Trophoblast cell (in vitro differentiated cells and primary cell): ENCODE measurements at regions not wholly inside any gene's neighbourhood (a gene's known extent, or its start where the extent isn't known, plus 50 kb on each side); places are given as distances from the start of the nearest gene placed in this dataset.

Experiments
- DNase-seq, 2 donors: peaks; one replicate each; pipeline ENCODE4 v3.0.0-alpha.2; 2016
- H2AFZ ChIP-seq: 2 replicates; pipeline ENCODE4 v1.6.1; 2013; ENCODE audit warnings: low read length, moderate library complexity, mild to moderate bottlenecking; ENCODE audit not compliant: insufficient read depth, poor library complexity
- H2AK5ac ChIP-seq: 2 replicates; pipeline ENCODE4 v1.6.1; 2013; ENCODE audit warnings: mild to moderate bottlenecking, low read length
- H2BK120ac ChIP-seq: 2 replicates; pipeline ENCODE4 v1.6.1; 2013; ENCODE audit warnings: low read length, mild to moderate bottlenecking, moderate library complexity; ENCODE audit not compliant: insufficient read depth, poor library complexity
- H2BK12ac ChIP-seq: 2 replicates; pipeline ENCODE4 v1.6.1; 2013; ENCODE audit warnings: mild to moderate bottlenecking, low read length, moderate library complexity
- H2BK5ac ChIP-seq: 2 replicates; pipeline ENCODE4 v1.6.1; 2013; ENCODE audit warnings: low read length, low read depth, moderate library complexity, mild to moderate bottlenecking; ENCODE audit not compliant: poor library complexity
- H3K14ac ChIP-seq: 2 replicates; pipeline ENCODE4 v1.6.1; 2013; ENCODE audit warnings: mild to moderate bottlenecking, low read length
- H3K18ac ChIP-seq: 2 replicates; pipeline ENCODE4 v1.6.1; 2013; ENCODE audit warnings: mild to moderate bottlenecking, low read length
- H3K23ac ChIP-seq: 2 replicates; pipeline ENCODE4 v1.6.1; 2013; ENCODE audit warnings: low read length
- H3K27ac ChIP-seq: 2 replicates; pipeline ENCODE4 v1.5.1; 2013; ENCODE audit warnings: low read depth, mild to moderate bottlenecking, inconsistent platforms, low read length, moderate library complexity
- H3K27me3 ChIP-seq: 2 replicates; pipeline ENCODE4 v1.6.1; 2013; ENCODE audit warnings: inconsistent platforms, mild to moderate bottlenecking, low read length, moderate library complexity; ENCODE audit not compliant: insufficient read depth
- H3K36me3 ChIP-seq, 2 experiments: 1 replicate in 1 of 2; 2 replicates in 1 of 2; pipeline ENCODE4 v1.6.1; 2013; ENCODE audit warnings: low read length in 2 of 2, mild to moderate bottlenecking in 2 of 2, moderate library complexity in 1 of 2; ENCODE audit not compliant: insufficient read depth in 2 of 2, control insufficient read depth in 1 of 2
- H3K4ac ChIP-seq: 2 replicates; pipeline ENCODE4 v1.6.1; 2013; ENCODE audit warnings: low read depth, mild to moderate bottlenecking, low read length, moderate library complexity
- H3K4me1 ChIP-seq, 2 experiments: 1 replicate in 1 of 2; 2 replicates in 1 of 2; pipeline ENCODE4 v1.6.1; 2013; ENCODE audit warnings: low read length in 2 of 2, mild to moderate bottlenecking in 2 of 2, moderate library complexity in 1 of 2; ENCODE audit not compliant: insufficient read depth in 2 of 2, control insufficient read depth in 1 of 2
- H3K4me2 ChIP-seq: 2 replicates; pipeline ENCODE4 v1.6.1; 2013; ENCODE audit warnings: inconsistent platforms, mild to moderate bottlenecking, low read length, moderate library complexity
- H3K4me3 ChIP-seq: 2 replicates; pipeline ENCODE4 v1.5.1; 2013; ENCODE audit warnings: mild to moderate bottlenecking, low read depth, low read length, inconsistent platforms
- H3K79me1 ChIP-seq: one replicate; pipeline ENCODE4 v1.6.1; 2013; ENCODE audit warnings: low read length
- H3K79me2 ChIP-seq: 2 replicates; pipeline ENCODE4 v1.6.1; 2013; ENCODE audit warnings: low read length, mild to moderate bottlenecking; ENCODE audit not compliant: control insufficient read depth, insufficient read depth, poor library complexity
- H3K9ac ChIP-seq: 2 replicates; pipeline ENCODE4 v1.6.1; 2013; ENCODE audit warnings: mild to moderate bottlenecking, low read length
- H3K9me3 ChIP-seq: 2 replicates; pipeline ENCODE4 v1.6.1; 2013; ENCODE audit warnings: low read depth, mild to moderate bottlenecking, control low read depth, inconsistent platforms, low read length; ENCODE audit not compliant: insufficient read depth
- H4K12ac ChIP-seq: 2 replicates; pipeline ENCODE4 v1.6.1; 2013; ENCODE audit warnings: low read depth, mild to moderate bottlenecking, low read length, moderate library complexity
- H4K8ac ChIP-seq: 2 replicates; pipeline ENCODE4 v1.6.1; 2013; ENCODE audit warnings: low read depth, mild to moderate bottlenecking, low read length, moderate library complexity
- H4K91ac ChIP-seq: one replicate; pipeline ENCODE4 v1.6.1; 2013; ENCODE audit warnings: low read depth, mild to moderate bottlenecking, low read length, moderate library complexity
- WGBS: extraction: QIAGEN DNeasy Blood & Tissue Kit; methylation state at CpG from one replicate; pipeline ENCODE4 v1.1.7; 2013; ENCODE audit warnings: missing lambda C conversion rate; ENCODE audit not compliant: insufficient read length, insufficient coverage; ENCODE audit errors: extremely low coverage; 5-methylcytosine and 5-hydroxymethylcytosine counted together

- no peaks in the 10 kb centered on the region for H3K79me2 ChIP-seq
- H3K4me1 ChIP-seq, result no peaks in the 10 kb centered on the region
- no peak overlapping the region for H2BK5ac ChIP-seq
- H3K27ac ChIP-seq, result no peak overlapping the region
- H3K36me3 ChIP-seq, result no peaks in the 10 kb centered on the region
- H2BK120ac ChIP-seq, result no peak overlapping the region
- no CpG with 5 or more reads among the region's 1 CpG for WGBS
- no peak overlapping the region for H2AK5ac ChIP-seq
- no peak overlapping the region for H4K12ac ChIP-seq
- H3K4ac ChIP-seq, result no peak overlapping the region
- no peak for DNase-seq
- H3K79me1 ChIP-seq, result peaks cover 1% of the 10 kb centered on the region
- no peak overlapping the region for H3K18ac ChIP-seq
- H3K9ac ChIP-seq, result no peak overlapping the region
- H3K23ac ChIP-seq, result no peak overlapping the region
- no peak overlapping the region for H3K14ac ChIP-seq
- no peak overlapping the region for H2BK12ac ChIP-seq
- H3K4me3 ChIP-seq, result no peak overlapping the region
- no peak overlapping the region for H2AFZ ChIP-seq
- H4K91ac ChIP-seq, result no peak overlapping the region
- H4K8ac ChIP-seq, result no peak overlapping the region
- no peaks in the 10 kb centered on the region for H3K27me3 ChIP-seq
- no peaks in the 10 kb centered on the region for H3K9me3 ChIP-seq
- no peak overlapping the region for H3K4me2 ChIP-seq
These were observed 812.9 kb upstream of the ADGRL2 start for GRCh38 chr1:80987824-80988223.

- Histone ChIP-seq H2AFZ (no peak overlapping the region), H3K4ac (no peak overlapping the region), H2BK120ac (no peak overlapping the region), H3K79me1 (peaks cover under 1% of the 10 kb centered on the region), H3K4me3 (no peak overlapping the region), H2AK5ac (no peak overlapping the region), H2BK12ac (no peak overlapping the region), H3K9ac (no peak overlapping the region), H3K27ac (no peak overlapping the region), H3K23ac (no peak overlapping the region), H3K27me3 (no peaks in the 10 kb centered on the region), H3K14ac (no peak overlapping the region), H3K4me1 (no peaks in the 10 kb centered on the region), H3K9me3 (no peaks in the 10 kb centered on the region), H2BK5ac (no peak overlapping the region), H4K8ac (no peak overlapping the region), H4K12ac (no peak overlapping the region), H3K36me3 (no peaks in the 10 kb centered on the region), H3K4me2 (no peak overlapping the region), H4K91ac (no peak overlapping the region), H3K79me2 (no peaks in the 10 kb centered on the region), H3K18ac (no peak overlapping the region)
- DNase-seq, result no peak
- no CpG with 5 or more reads among the region's 2 CpGs for WGBS
These were observed 813.6 kb upstream of the ADGRL2 start for GRCh38 chr1:80987106-80987505.

- no peak overlapping the region for H3K18ac ChIP-seq
- no peak overlapping the region for H3K4me3 ChIP-seq
- no peak overlapping the region for H2AFZ ChIP-seq
- no peak overlapping the region for H3K14ac ChIP-seq
- H3K23ac ChIP-seq, result no peak overlapping the region
- H3K27ac ChIP-seq, result no peak overlapping the region
- H2AK5ac ChIP-seq, result no peak overlapping the region
- no peaks in the 10 kb centered on the region for H3K4me1 ChIP-seq
- H3K4ac ChIP-seq, result no peak overlapping the region
- H3K36me3 ChIP-seq, result no peaks in the 10 kb centered on the region
- no peak overlapping the region for H2BK12ac ChIP-seq
- H3K9ac ChIP-seq, result no peak overlapping the region
- H4K91ac ChIP-seq, result no peak overlapping the region
- no peaks in the 10 kb centered on the region for H3K27me3 ChIP-seq
- no CpG with 5 or more reads among the region's 3 CpGs for WGBS
- H3K79me2 ChIP-seq, result no peaks in the 10 kb centered on the region
- H3K4me2 ChIP-seq, result no peak overlapping the region
- H4K12ac ChIP-seq, result no peak overlapping the region
- H2BK120ac ChIP-seq, result no peak overlapping the region
- H4K8ac ChIP-seq, result no peak overlapping the region
- H3K9me3 ChIP-seq, result no peaks in the 10 kb centered on the region
- no peaks in the 10 kb centered on the region for H3K79me1 ChIP-seq
- no peak overlapping the region for H2BK5ac ChIP-seq
- no peak for DNase-seq
These were observed 817.9 kb upstream of the ADGRL2 start for GRCh38 chr1:80982831-80983230.

GRCh38 chr1:80973101-80973500 is 827.6 kb upstream of the ADGRL2 start:
- H3K9me3 ChIP-seq, result no peaks in the 10 kb centered on the region
- no CpG with 5 or more reads among the region's 3 CpGs for WGBS
- H3K79me2 ChIP-seq, result no peaks in the 10 kb centered on the region

More at GRCh38 chr1:80973101-80973500, 827.6 kb upstream of the ADGRL2 start:
- Histone ChIP-seq H3K4me2 (no peak overlapping the region), H3K4me3 (no peak overlapping the region), H2BK120ac (no peak overlapping the region), H4K91ac (no peak overlapping the region), H3K4ac (no peak overlapping the region), H2BK12ac (no peak overlapping the region), H2AFZ (no peak overlapping the region), H3K79me1 (no peaks in the 10 kb centered on the region), H3K18ac (no peak overlapping the region), H3K23ac (no peak overlapping the region), H3K9ac (no peak overlapping the region), H4K8ac (no peak overlapping the region), H3K36me3 (no peaks in the 10 kb centered on the region), H3K27ac (no peak overlapping the region), H3K27me3 (no peaks in the 10 kb centered on the region), H4K12ac (no peak overlapping the region), H2AK5ac (no peak overlapping the region), H3K14ac (no peak overlapping the region), H2BK5ac (no peak overlapping the region), H3K4me1 (no peaks in the 10 kb centered on the region)
- peak; percentile 74 to 94 for DNase-seq
